GM12873 (cell line): ENCODE measurements at regions not wholly inside any gene's neighbourhood (a gene's known extent, or its start where the extent isn't known, plus 50 kb on each side); places are given as distances from the start of the nearest gene placed in this dataset.

Source experiments
- TF ChIP-seq, protein P1 (sequence below): IDR thresholded peaks from 2 replicates; pipeline ENCODE4 v1.5.1; 2012; ENCODE audit warnings: low read depth, mild to moderate bottlenecking, moderate library complexity, low read length, control low read depth; ENCODE audit not compliant: insufficient read depth; ENCODE audit errors: missing control alignments

DNA sequence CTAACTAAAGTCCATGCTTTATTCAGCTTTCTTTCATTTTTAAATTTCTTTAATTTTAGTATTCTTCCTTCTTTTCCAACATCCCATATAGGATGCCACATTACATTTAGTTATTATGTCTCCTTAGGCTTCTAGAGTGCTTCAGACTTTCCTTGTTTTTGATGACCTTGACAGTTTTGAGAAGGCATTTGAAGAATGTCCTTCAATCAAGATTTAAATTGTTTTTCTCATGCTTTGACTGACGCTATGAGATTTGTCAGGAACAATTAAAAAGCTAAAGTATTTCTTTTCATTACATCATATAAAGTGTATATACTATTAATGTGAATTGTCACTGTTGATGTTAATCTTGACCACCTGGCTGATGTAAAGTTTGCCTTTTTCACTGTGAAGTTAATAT, 173.7 kb upstream of the LYPLAL1 start:
- TF ChIP-seq, protein P1, sequence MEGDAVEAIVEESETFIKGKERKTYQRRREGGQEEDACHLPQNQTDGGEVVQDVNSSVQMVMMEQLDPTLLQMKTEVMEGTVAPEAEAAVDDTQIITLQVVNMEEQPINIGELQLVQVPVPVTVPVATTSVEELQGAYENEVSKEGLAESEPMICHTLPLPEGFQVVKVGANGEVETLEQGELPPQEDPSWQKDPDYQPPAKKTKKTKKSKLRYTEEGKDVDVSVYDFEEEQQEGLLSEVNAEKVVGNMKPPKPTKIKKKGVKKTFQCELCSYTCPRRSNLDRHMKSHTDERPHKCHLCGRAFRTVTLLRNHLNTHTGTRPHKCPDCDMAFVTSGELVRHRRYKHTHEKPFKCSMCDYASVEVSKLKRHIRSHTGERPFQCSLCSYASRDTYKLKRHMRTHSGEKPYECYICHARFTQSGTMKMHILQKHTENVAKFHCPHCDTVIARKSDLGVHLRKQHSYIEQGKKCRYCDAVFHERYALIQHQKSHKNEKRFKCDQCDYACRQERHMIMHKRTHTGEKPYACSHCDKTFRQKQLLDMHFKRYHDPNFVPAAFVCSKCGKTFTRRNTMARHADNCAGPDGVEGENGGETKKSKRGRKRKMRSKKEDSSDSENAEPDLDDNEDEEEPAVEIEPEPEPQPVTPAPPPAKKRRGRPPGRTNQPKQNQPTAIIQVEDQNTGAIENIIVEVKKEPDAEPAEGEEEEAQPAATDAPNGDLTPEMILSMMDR = no peak

DNA sequence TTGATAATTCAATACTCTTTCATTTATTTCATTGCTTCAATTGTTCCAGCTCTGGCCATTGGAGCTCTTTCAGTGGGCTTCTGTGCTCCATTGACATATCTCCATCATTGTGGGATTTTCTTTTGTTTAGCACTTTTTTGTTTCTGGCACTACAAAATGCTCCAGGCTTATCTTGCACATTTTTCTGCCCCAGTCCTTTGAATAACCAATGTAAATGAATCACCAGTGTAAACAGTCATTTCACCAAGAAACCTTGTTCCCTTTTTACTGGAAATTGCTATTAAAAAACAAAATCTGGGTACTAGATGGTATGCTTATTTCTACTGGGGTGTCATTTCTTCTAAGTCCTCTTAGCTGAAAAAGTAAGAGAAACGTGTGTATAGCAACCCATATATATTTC, 173.0 kb upstream of the LYPLAL1 start:
- TF ChIP-seq, protein P1 = no peak

DNA sequence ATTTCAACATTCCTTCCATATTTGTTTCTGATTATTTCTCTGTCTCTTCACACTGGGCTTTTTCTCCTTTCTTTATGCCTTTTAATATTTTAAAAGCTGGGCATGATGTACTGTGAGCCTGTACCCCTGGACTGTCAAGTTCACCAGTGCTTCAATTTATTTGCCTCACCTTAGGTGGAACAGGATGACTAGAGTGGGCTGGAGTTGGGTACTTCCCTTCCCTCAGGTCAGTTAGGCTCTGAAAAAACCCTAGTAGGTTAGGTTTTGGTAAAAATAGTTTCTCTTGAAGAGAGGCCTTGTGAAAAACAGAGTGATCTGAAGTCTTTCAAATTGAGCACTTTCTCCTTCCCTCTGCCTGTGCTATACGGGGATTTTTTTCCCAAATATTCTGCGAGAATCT, 163.0 kb upstream of the LYPLAL1 start:
- TF ChIP-seq, protein P1 = no peak

DNA sequence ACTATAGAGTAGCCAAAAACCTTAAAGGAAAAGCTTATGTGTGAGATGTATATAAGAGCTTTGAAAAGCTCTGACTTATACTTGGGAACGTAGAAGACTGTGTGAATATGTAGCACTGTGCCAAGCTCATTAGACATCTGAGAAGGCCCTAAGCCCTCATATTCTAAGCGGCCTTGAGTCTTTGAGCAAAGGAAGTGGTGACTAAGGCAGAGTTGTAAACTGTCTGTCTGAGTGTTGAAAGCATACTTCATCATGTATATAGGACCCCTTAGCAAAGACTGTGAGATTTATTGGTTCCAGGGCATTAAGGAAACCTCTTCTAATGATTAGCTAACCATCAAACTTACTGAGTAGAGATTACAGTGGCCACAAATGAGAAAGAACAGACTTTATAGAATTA, 153.3 kb upstream of the LYPLAL1 start:
- TF ChIP-seq, protein P1 = no peak

DNA sequence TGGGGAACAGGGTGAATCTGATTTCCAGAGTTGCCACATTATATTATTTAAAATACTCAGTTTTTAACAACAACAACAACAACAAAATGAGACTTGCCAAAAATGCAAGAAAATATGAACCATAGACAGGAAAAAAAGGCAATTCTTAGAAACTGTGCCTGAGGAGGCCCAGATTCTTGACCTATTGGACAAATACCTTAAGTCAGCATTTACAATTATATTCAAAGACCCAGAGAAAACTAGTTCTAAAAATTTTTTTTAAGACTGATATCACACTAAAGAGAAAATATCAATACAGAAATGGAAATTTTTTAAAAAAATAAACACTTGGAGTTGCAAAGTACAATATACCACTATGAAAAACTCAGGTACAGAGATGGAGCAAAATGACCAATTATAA, 152.8 kb upstream of the LYPLAL1 start:
- TF ChIP-seq, protein P1 = no peak

DNA sequence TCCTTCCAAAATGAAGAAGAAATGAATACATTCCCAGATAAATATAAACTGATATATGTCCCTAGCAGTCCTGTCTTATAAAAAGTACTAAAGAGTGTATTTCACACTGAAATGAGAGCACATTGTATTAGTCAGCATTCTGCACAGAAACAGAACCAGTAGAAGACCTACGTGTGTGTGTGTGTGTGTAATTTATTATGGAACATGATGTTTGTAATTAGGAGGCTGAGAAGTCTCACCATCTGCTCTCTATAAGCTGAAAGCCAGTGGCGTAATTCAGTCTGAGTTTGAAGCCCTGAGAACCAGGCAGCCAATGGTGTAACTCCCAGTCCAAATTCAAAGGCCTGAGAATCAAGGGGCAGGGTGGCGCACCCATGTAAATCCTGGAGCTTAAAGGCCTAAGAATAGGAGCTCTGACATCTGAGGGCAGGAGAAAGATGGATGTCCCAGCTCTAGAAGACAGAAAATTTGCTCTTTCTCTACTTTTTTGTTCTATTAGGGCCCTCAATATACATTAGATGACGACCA, 146.5 kb upstream of the LYPLAL1 start:
- TF ChIP-seq, protein P1 = no peak

DNA sequence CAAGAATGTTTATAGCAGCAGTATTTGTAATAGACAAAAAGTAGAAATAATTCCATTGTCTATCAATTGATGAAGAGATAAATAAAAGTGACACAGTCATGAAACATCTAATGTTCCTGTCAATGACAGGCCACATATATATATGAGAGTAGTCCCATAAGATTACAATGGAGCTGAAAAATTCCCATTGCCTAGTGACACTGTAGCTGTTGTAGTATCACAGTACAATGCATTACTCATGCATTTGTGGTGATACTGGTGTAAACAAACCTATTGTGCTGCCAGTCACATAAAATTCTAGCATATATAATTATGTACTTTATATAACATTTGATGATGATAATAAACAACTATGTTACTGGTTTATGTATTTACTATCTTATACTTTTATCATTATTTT, 141.9 kb upstream of the LYPLAL1 start:
- TF ChIP-seq, protein P1 = no peak

DNA sequence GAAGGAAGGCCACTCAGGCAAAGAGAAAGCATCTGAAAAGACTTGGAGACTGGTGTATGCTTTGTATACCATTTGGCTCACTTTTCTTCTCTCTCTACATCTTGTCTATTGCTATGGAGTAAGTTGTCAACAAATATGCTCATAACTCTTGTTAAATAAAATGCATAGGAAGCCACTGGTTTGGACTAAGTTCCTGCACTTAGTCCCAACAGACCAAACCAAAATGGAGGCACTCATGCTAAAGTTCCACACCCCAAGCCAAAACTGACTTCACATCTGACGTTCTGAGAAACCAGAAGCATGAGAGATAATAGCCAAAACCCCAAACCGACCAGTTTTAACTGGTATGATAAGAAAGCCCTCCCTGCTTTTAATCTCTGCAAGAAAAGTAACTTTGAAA, 135.3 kb upstream of the LYPLAL1 start:
- TF ChIP-seq, protein P1 = no peak
